Endothelial cell of hepatic sinusoid (primary cell): ENCODE measurements at regions not wholly inside any gene's neighbourhood (a gene's known extent, or its start where the extent isn't known, plus 50 kb on each side); places are given as distances from the start of the nearest gene placed in this dataset.

Source experiments
- in situ Hi-C: cut with HindIII; loops from 2 replicates; pipeline ENCODE4 v1.10.0; 2017; ENCODE audit warnings: low sequenced_read_pairs

DNA sequence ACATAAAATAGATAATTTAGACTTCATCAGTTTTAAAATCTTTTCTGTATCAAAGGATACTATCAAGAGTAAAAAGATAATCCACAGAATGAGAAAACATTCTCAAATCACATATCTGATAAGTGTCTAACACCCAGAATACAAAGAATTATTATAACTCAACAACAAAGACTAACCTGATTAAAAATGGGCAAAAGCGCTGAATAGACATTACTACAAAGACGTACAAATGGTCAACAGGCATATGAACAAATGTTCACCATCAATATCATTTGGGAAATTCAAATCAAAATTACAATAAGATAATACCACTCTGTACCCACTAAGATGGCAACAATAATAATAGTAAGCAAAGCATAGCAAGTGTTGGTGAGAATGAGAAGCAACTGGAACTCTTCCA, 503.8 kb downstream of the CDH26 start:
- in situ Hi-C loops = no loop called here

DNA sequence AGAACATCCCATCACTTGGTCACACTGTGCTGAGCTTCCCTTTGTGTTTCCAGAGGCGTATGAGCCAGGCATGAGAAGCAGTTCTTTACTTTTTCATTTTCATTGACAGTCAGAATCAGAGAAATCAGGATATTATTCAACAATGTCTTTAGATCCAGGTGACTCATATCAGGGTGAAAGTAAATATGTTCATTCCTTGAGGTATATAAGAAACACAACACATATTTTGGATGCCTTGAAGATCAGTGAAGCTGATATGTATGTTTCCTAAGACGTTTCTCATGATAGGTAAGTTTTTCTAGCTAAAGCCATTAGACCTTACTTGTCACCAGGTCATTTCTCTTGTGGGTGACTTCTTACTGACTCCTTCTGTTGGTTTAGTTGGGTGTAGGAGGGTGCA, 505.6 kb downstream of the CDH26 start:
- in situ Hi-C loops = no loop called here

DNA sequence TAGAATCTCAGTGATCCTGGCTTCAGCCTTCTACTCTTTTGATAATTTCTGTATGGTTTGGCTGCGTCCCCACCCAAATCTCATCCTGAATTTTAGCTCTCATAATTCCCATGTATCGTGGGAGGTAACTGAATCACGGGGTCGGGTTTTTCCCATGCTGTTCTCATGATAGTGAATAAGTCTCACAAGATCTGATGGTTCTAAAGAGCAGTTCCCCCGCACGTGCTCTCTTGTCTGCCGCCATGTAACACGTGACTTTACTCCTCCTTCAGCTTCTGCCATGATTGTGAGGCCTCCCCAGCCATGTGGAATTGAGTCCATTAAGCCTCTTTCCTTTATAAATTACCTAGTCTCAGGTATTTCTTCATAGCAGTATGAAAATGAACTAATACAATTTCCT, 507.2 kb downstream of the CDH26 start:
- in situ Hi-C loops = no loop called here

DNA sequence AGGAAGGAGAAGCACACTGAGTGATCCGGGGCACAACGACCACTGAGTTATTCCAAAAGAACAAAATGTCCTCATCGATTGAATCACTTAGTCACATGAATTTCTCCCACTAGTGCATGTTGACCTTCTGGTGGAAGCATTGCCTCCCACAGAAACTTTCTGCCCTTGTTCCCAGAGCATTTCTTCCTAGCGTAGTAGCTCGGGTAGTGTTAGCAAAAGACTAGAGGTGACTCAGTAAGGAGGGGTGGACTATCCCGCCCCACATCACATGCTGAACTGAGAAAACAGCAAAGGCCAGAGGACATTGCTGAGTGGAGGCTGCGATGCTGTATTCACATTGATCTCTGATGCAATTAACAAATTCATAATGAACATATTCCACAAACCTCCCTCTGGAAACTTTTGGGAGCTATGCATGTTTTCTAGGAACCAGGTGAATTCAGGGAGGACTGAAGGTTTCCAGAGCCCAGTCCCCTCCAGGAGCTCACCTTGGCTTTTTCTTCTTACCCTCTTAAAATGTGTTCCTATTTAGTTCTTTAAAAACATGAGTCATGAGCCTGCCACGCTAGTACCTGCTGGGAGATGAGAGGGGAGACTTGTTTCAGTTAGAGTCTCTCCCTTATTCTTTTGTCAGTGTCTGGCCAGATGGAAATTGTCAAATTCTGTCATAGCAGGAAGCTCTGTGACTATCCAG, 507.9 kb downstream of the CDH26 start:
- in situ Hi-C loops = no loop called here

DNA sequence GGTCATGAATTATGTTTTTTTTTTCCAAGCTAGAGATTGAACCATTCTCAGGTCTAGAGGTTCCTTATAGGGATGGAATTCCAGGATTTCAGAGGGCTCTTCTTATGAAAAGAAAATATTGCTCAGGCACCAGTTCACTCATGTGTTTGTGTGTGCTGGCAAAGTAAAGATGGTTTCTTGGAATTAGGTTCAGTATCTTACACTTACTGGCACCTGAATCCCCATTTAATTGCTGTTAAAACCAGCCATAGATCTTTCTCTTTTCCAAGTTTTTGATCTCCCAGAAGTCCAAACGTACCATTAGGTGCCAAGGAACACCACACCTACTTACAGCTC, 508.4 kb downstream of the CDH26 start:
- in situ Hi-C loops = no loop called here

DNA sequence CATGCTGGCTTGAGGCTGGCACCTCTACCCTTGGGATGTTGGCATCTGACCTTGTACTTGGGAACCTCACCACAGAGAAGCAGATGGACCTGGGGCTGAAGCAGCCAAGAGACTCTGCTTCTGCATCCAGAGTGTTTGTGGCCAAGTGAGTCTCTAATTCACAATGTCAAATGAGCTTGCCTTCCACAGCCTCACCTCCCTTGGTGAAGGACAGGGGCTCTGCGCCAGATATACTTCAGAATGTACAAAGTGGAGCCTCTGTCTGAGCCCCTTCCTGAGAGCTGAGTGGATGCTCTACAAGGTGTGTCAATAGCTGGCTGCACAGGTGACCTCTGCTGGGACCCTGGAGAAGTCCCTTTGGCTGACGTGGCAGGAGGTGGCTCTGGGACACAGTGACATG, 508.9 kb downstream of the CDH26 start:
- in situ Hi-C loops = no loop called here

DNA sequence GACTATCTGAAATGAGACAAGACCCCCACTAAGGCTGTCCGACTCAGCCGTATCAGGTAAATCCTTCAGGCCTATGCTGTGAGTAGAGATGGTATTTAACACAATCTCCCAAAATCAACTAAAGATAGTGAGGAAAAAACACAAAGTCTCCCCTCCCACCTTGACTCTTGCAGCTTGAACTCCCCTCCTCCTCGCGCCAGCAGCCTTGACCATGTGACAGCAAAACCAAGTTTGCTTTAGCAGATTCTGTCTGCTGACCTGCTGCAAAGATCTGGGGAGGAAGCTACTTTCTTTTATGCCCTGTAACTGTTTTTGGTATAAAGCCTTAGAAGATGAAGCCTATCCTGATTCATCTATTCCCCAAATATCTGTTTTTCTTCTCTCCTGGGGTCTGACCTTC, 509.5 kb downstream of the CDH26 start:
- in situ Hi-C loops = no loop called here

DNA sequence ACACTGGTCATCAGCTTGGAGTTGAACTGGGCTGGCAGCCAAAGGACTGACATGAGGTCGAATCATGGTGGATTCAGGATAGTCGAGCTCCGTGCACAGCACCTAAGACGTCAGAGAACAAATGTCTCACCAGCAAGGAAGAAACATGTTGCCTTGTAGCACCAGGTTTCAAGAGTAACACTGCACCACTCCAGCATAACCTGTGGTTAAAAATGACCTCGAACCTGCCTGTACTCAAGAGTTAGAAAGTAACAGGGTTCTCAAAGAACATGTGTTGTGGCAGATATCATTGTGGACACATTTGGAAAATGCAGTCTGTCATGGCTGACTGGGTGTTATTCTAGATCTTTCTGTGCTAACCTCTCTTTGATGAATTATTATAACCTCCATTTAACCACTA, 511.6 kb downstream of the CDH26 start:
- in situ Hi-C loops = no loop called here

DNA sequence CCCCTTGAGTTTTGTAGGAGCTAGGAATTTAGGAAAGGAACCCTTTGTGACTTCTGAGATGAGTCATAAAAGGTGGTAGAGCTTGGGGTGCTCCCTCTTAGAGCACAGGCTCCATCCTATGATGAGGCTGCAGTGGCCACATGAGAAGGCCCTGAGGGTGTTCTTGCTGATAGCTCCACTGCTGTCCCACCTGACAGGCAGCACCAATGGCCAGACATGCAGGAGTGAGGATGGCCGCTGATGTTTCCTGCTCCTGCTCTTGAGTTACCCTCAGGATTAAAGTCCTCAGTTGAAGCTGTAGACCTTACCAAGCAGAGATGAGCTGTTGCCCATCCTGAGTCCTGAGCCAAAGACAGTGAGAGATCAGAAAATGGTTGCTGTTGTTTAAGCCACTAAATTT, 512.1 kb downstream of the CDH26 start:
- in situ Hi-C loops = no loop called here

DNA sequence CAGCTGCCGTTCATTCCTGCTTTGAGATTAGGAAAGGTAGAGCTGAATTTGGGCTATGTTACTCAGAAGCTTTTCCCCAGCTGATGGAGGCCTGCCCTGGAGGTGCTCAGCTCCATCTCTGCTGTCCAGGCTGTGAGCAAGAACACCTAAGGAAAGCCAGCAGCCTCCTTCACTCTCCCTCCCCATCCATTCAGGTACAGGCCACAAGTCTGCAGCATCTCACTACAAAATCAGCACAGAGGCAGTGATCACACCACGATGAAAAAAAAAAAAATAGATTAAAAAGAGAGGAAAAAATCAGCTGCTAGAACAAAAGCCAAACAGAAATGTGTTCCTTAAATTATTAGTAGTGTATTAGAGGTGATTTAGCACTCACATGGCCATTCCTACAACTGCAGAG, 515.0 kb downstream of the CDH26 start:
- in situ Hi-C loops = no loop called here

DNA sequence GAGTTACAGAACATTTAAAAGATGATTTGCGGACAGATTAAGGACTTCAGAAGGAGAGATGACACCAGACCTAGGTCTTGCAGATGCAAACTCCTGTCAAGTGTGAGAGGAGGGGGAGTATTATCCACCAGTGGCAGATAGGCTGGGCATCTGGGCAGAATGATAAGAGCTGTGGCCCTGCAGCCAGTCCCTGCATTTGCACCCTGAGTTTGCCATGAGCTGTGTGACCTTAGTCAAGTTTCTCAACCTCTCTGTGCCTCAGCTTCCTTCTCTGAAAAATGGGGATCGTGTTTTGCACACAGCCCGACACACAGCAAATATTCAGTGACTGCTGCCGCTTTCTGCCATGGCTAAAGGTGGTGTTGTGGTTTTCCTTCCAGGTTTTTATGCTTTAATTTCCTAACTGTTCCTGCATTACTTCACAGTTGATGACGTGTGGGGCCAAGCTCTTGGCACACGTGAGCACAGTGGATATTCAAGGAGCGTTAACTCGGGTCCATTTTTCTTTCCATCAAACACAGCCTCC, 516.2 kb downstream of the CDH26 start:
- in situ Hi-C loops = no loop called here

DNA sequence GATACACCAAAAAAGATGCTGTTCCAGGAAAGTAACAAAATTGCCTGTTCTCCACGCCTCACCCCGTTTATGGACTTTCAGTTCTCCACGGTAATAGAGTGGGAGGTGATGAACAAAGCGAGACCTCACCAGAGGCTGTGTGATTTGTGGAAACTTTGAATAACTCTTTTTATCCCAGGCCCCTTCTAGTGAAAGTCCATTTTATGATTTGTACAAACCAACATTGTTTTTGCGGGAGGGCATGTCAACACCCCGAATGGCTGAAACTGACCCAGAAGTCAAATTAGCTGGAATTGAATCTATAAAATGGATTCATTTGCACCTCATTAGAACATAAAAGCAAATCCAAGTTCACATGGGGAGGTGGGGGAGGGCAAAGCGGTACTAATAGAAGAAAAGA, 517.8 kb downstream of the CDH26 start:
- in situ Hi-C loops = no loop called here

DNA sequence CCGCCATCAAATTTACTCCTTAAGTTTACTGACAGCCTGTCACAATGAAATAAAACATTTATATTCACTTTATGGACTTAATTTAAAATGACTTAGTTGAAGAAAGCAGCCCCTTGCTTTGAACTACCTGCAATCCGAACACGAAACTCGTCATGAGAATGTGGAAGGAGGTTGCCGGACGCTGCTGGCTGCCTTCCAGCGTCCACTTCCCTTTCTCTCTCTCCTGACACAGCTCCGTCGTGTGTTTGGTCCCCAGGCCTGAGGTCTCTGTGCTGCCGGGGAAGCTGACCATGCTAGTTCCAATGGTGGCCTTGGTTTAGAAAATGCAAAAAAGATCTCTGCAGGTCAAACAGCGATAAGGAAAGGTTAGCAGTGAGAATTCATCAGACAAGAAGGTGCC, 519.7 kb downstream of the CDH26 start:
- in situ Hi-C loops = no loop called here

DNA sequence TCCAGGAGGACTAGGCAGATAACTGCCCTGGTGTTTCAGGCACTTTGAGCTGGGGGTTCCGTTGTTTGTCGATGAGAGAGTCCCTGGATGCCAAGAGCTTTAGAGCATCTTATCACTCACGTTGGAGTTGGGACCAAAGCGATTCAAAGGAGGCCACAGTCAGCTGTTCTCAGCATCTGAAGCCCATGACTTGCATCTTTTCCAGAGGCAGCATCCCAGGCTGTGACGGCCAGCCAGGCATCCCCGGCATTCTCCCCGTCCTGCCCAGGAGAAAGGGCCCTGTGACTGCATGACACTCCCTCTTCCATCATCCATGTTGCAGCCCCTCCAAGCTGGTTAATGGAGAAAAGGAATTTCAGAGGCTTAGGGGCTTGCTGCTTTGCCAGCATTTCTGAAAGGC, 520.3 kb downstream of the CDH26 start:
- in situ Hi-C loops = no loop called here

DNA sequence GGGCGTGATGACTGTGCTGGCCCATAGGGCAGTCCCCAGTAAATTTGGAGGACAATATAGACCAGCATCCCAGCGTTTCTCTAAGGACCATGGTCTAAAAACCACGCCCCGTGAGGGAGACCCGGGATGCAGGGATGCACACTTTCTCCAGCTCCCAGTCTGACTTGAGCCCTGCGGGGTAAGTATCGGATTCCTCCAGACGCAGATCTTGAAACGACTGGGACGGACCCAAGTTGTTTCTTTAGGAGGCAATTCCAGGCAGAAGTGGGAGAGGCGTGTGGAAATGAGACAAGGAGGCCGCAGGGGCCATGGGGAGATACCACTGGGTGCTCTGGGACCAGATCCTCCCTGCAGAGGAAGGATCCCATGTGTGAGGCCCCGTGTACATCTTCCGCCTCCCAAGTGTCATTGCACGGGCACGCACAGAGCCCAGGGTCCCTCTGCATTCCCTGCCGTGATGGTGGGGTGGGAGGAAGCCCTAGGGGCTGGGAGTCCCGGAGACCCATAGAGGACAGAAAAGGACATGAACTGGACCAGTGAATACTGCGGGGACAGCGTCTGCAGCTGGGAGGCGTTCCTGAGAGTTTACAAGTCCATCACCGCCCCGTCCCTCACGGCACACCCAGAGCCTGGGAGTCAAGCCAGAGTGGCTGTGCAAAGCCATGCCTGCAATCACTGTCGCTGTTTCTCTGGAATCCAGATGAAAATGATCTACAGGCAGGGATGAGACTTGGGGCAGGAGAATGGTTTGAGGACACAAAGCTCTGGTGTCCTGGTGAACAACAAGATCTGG, 522.9 kb downstream of the CDH26 start:
- in situ Hi-C loops = no loop called here

DNA sequence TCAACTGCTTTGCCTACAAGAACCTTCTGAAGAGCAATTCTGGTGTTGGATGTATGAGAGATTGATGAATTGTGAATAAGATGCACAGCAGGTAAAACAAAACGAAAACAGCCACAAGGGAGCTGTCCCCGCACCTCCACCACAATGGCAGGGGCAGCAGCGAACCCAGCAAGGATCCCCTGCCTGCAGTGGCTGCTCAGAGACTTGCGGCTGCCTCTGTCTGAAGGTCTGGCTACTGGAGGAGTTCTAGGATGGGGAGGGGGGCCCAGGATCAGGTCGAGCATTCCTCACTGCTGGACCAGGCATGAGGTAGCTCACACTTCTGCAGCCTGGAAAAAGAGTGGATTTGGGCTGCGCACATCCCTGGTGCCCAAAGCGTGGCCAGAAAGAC, 523.5 kb downstream of the CDH26 start:
- in situ Hi-C loops = no loop called here

DNA sequence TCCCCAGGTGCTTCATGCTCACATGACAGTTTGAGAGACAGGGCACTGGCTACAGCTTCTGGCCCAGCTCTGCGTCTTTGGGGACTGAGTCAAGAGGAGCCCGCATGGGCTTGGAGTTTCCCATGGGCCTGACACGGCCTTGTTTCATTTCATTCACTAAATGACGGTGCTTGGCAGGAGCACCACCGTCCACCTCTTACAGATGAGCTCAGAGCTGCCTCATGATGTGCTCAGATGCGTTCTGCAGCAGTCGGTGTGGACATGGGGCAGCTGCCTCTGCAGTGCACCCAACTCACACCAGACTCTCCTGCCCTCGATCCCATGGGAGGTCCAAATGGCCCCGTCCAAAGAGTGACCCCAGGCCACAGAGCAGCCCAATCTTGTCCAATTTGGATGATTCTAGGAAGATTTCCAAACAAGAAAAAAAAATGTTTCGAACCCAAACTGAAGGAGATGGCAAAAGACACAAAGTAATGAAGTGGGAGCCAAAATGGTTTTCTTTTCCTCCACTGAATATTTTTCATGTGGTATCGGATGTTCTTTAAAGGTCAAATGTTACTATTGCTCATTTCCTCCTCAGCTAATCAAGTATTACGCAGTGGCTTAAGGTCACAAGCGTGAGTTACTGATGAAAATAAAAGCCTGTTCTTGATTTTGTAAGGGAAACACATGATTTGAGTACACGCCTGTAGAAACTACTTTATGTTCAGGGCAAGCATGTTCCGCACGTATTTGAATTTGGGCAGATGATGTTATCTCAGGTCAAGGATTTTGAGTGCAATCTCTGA, 524.2 kb downstream of the CDH26 start:
- in situ Hi-C loops = no loop called here

DNA sequence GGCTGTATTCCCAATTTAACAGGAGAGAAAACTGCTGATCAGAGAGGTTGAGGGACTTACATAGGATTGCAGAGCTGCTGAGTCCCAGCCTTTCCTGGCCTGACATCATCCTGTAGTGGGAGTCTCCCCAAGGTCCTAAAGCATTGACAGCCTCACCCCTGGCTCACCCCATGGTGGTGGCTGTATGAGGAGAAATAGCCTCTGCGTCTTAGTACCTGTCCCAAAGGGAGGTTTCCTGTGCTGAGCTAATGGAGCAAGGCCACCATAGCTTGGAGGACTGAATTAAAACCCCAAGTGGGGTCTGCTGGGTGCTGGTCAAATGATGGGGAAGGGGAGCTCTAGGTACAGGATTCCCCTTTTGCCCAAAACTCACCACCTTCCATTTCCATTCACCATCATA, 525.1 kb downstream of the CDH26 start:
- in situ Hi-C loops = no loop called here

DNA sequence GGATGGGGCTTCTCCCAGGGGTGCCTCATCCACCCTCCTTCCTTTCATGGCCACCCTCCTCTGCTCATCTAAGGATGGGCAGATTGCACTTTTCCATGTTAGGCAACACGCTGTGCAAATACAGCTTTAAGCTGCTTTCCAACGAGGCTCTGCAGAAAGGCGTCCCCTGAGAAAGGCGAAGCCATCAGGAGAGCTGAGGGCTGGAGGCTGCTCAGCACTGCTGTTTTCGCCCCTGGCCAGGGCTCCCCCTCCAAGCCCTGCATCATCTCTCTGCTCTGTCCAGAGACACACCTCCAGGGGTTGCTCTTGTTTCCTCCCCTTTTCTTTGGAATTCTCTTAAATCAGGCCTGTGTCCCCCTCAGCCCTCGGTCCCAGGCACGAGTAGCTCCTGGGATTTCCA, 526.1 kb downstream of the CDH26 start:
- in situ Hi-C loops = no loop called here

DNA sequence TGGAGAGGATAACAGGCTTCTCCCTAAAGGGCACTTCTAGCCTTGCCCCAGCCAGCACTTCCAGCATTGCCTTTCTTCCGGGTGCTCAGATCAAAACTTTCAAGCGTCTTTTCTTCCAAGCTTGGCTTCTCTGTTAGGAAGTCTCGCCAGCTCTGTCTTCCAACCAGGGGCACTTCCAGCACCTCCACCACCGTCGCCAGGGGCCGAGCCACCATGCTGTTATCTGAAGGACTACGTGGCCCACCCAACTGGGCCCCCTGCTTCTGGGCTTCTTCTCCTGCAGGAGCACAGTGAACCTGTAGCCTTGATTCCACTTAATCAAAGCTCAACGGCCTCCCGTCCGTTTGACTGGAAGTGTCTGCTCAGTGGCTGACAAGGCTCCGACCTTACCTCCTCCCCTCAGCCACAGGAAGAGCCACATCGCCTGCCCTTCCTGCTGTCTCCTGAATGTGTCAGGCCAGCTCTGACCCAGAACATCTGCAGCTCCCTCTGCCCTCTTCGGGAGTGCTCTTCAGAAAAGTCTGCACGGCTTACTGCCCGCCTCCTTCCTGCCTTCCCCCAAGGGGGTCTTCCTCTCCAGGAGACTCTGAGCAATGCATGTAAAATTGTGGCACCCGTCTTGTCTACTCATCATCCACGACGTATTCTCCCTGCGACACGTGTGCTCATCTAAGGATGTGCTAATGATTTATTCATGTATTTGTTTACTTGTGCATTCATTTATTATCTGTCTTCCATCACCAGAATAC, 527.0 kb downstream of the CDH26 start:
- in situ Hi-C loops = no loop called here

DNA sequence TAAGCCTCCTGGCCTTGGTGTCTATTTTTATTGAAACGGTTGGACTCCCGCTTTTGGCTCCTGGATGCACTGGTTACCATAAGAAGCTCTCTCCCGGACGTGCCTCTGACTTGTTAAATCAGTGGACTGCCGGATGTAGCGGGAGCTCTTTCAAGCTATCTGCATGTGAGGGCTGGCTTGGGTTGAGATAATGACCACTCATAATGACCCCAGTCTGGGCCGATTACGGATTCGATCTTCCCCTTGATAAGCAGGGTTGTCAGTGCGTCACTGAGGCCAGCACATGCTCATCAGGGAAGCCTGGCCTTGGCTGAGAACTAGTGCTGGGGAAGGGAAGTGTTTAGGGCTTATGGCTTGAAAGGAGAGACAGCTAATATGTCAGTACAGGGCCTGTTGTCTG, 528.1 kb downstream of the CDH26 start:
- in situ Hi-C loops = no loop called here
